ENCODE measurements at regions not wholly inside any gene's neighbourhood (a gene's known extent, or its start where the extent isn't known, plus 50 kb on each side); places are given as distances from the start of the nearest gene placed in this dataset.
A peak's percentile ranks its signal among the peaks of the same experiment; 100 is the strongest.

DNA sequence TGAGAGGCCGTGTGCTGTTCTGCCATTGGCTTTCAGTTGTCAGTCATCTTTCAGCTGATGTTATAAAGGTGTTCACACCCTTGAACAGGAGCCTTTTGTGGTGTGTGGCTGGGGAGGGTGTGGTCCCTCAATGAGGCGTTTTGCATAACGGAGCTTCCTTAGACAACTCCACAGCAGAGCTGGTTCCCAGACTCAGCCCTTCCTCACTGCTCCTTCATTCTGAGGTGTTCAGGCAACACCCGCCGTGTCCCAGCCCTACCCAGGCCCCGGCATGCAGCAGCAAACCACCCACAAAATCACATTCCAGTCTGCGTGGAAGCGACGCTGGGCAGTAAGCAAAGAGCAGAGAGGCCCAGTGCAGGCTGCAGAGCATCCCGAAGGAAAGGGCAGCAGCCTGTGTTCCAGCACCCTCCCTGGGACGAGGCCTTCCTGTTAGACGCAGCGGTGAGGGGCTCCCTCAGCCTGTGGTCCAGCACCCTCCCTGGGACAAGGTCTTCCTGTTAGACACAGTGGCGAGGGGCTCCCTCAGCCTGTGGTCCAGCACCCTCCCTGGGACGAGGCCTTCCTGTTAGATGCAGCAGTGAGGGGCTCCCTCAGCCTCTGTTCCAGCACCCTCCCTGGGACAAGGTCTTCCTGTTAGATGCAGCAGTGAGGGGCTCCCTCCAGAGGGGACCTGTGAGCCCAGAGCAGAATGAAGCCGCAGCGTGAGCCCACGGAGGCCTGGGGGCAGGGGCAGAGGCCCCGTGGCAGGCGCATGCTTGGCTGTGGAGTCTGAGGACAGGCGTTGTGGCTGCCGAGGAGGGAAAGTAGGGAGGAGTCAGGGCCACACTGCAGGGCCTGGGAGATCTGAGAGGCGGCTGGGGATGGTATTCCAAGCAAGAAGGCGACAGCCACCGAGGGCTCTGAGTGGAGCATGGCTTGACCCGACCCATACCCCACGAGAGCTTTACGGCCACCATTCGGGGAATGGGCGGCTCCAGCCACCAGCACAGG lies 201.8 kb upstream of the HDAC4 start:
- ChIA-PET POLR2A (interaction anchor here (1.1 kb wide), 1 partner anchor 21 kb away, joined by 3 read pairs; no protein-coding TSS in a partner anchor), CTCF (no interaction called here)
- H3K27ac Mint-ChIP-seq: peak overlapping the region; percentile 6 to 95 (median 83)
- peaks cover 31 to 32% (median 32%) of the 10 kb centered on the region in 3 donors for H3K4me1 Mint-ChIP-seq
- Histone ChIP-seq H3K36me3 (ENCODE audit: insufficient read depth, low read length) (no peaks in the 10 kb centered on the region), H3K27ac (ENCODE audit: low read depth, low read length) (no peak overlapping the region), H3K4me3 (ENCODE audit: low read length) (no peak overlapping the region), H3K9me3 (ENCODE audit: low read length) (no peaks in the 10 kb centered on the region), H3K4me1 (ENCODE audit: insufficient read depth, low read length) (peaks cover 20% of the 10 kb centered on the region), H3K27me3 (ENCODE audit: insufficient read depth, low read length, poor library complexity, severe bottlenecking) (no peaks in the 10 kb centered on the region)
- H3K36me3 Mint-ChIP-seq: no peaks in the 10 kb centered on the region
- H3K9me3 Mint-ChIP-seq: no peaks in the 10 kb centered on the region
- peak overlapping the region in 6 of 7 donors; percentile 42 to 76 (median 71) for H3K4me3 Mint-ChIP-seq
- peaks cover 3 to 16% of the 10 kb centered on the region in 2 donors for H3K27me3 Mint-ChIP-seq
- peak in 2 of 5 donors; percentile 52 to 66 for DNase-seq

DNA sequence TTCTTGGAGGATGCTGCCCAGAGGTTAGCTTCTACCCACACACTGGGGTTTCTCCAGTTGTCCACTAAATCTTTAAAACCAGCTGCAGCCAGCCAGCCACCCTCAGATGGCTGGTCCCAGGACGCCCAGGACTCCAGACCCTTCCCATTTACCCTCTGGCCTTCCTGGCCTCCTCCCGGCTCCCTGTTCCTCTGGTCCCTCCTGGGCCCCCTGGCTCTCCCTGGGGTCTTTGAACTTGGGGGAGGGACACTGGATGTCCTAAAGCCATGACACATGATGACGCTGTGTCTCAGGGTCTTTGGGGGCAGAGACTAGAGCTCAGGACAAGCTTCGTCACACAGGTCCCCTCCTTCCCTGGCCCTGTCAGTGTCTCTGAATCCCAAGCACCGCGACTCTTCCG lies 201.1 kb upstream of the HDAC4 start:
- peaks cover 30 to 32% (median 31%) of the 10 kb centered on the region in 3 donors for H3K4me1 Mint-ChIP-seq
- DNase-seq: no peak
- ChIA-PET CTCF (no interaction called here), POLR2A (interaction anchor here (1.1 kb wide), 1 partner anchor 21 kb away, joined by 3 read pairs; no protein-coding TSS in a partner anchor)
- no peaks in the 10 kb centered on the region for H3K36me3 ChIP-seq (ENCODE audit: insufficient read depth, low read length)
- no peaks in the 10 kb centered on the region for H3K36me3 Mint-ChIP-seq
- H3K27me3 Mint-ChIP-seq: peaks cover 2 to 11% of the 10 kb centered on the region in 2 donors
- no peaks in the 10 kb centered on the region for H3K9me3 Mint-ChIP-seq
- peak overlapping the region; percentile 6 to 95 (median 83) for H3K27ac Mint-ChIP-seq
- H3K4me3 Mint-ChIP-seq: peak overlapping the region in 6 of 7 donors; percentile 42 to 76 (median 71)
- H3K4me1 ChIP-seq (ENCODE audit: insufficient read depth, low read length): peaks cover 20% of the 10 kb centered on the region
- no peaks in the 10 kb centered on the region for H3K9me3 ChIP-seq (ENCODE audit: low read length)
- no peaks in the 10 kb centered on the region for H3K27me3 ChIP-seq (ENCODE audit: insufficient read depth, low read length, poor library complexity, severe bottlenecking)
- H3K27ac ChIP-seq (ENCODE audit: low read depth, low read length): no peak overlapping the region
- H3K4me3 ChIP-seq (ENCODE audit: low read length): no peak overlapping the region

DNA sequence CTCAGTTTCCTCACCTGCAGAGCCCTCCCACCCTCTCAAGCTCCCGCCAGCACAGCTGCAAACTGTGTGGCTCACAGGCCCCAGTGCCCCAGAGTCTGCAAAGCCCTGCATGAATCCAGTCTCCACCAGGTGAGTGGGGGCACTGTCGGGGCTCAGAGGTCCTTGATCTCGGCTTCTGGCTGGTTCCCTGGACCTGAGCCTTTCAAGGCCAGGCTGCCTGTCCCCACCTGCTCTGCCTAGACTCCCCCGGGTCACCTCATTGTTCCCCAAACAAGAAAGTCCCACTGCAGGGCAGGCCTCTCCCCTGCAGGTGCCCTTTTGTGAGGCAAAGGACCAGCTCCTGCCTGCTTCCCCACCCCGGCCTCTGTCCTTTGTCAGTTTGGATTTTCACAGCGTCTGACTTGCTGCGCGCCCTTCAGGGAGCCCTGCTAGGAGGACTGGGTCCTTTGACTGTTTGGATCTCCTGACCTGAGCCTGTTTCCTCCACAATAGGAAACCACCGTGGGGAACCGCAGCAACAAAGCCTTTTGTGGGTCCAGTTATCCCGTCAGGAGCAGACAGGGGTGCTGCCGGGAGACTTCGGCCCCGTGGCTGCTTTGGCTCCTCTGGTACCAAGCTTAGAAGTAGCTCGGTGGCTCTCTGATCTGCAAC lies 200.5 kb upstream of the HDAC4 start:
- H3K36me3 Mint-ChIP-seq: no peaks in the 10 kb centered on the region
- H3K27me3 Mint-ChIP-seq: peaks cover 1 to 6% of the 10 kb centered on the region in 2 donors
- H3K27ac ChIP-seq (ENCODE audit: low read depth, low read length): no peak overlapping the region
- H3K4me1 Mint-ChIP-seq: peaks cover 30 to 31% (median 31%) of the 10 kb centered on the region in 3 donors
- DNase-seq: no peak
- no peaks in the 10 kb centered on the region for H3K9me3 Mint-ChIP-seq
- peak overlapping the region in 2 of 7 donors; percentile 24 to 31 for H3K4me3 Mint-ChIP-seq
- H3K36me3 ChIP-seq (ENCODE audit: insufficient read depth, low read length): no peaks in the 10 kb centered on the region
- no peak overlapping the region for H3K4me3 ChIP-seq (ENCODE audit: low read length)
- no peaks in the 10 kb centered on the region for H3K9me3 ChIP-seq (ENCODE audit: low read length)
- CTCF ChIA-PET: no interaction called here
- POLR2A ChIA-PET: interaction anchor here (1.1 kb wide), 1 partner anchor 22 kb away, joined by 3 read pairs; no protein-coding TSS in a partner anchor
- no peaks in the 10 kb centered on the region for H3K27me3 ChIP-seq (ENCODE audit: insufficient read depth, low read length, poor library complexity, severe bottlenecking)
- peak overlapping the region in 3 of 8 donors; percentile 38 to 84 (median 52) for H3K27ac Mint-ChIP-seq
- peaks cover 20% of the 10 kb centered on the region for H3K4me1 ChIP-seq (ENCODE audit: insufficient read depth, low read length)

DNA sequence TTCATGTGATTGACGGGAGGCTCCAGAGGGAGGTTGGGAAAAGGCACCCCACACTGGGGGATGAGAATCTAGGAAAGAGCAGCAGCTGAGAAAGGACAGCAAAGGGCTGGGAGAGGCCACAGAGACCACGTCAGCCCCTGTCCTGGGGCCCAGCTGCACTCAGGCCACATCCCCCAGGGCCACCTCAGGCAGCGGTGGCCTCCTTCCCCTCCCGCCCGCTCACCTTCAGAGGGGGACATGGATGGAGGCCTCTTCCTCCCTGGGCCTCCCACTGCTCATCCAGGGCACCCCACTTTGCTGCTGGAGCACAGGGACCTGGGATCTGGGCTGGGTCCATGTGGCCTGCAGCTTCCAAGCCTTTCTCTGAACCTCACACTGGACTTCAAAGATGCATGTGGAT lies 199.8 kb upstream of the HDAC4 start:
- no peaks in the 10 kb centered on the region for H3K9me3 Mint-ChIP-seq
- H3K4me3 Mint-ChIP-seq: no peak overlapping the region
- H3K27me3 ChIP-seq (ENCODE audit: insufficient read depth, low read length, poor library complexity, severe bottlenecking): no peaks in the 10 kb centered on the region
- H3K36me3 Mint-ChIP-seq: no peaks in the 10 kb centered on the region
- no peak overlapping the region for H3K27ac ChIP-seq (ENCODE audit: low read depth, low read length)
- DNase-seq: no peak
- peaks cover under 1 to 1% of the 10 kb centered on the region in 2 donors for H3K27me3 Mint-ChIP-seq
- ChIA-PET CTCF (no interaction called here), POLR2A (no interaction called here)
- H3K36me3 ChIP-seq (ENCODE audit: insufficient read depth, low read length): no peaks in the 10 kb centered on the region
- H3K4me1 Mint-ChIP-seq: peaks cover 25 to 27% (median 26%) of the 10 kb centered on the region in 3 donors
- no peak overlapping the region for H3K4me3 ChIP-seq (ENCODE audit: low read length)
- H3K27ac Mint-ChIP-seq: peak overlapping the region in 1 of 8 donors; percentile 46
- no peaks in the 10 kb centered on the region for H3K9me3 ChIP-seq (ENCODE audit: low read length)
- peaks cover 20% of the 10 kb centered on the region for H3K4me1 ChIP-seq (ENCODE audit: insufficient read depth, low read length)

DNA sequence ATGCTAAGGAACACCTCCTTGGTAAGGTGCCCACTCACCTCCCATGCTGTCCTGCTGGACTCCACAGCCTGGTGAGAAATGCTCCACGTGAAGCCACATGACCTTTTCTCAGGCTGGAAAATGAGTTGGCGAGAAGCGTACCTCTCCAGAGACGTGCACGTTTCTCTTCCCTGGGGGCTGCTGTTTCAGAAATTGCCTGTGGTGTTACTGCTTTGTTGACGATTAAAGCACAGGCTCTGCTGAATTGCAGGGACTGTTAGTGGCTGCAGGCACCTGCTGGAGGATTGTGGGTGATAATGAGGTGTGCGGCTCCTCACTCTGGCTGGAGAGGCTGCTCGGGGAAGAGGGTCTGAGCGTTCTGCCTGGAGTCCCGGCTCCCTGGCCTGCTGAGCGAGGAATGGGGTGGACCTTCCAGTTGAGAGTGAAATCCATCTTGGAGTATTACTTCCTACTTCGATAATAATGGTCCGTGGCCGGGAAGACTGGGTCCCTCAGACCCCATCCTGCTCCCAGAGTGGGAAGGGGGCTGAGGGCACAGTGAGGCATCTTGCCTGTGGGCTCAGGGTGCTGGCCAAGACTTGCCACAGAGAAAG lies 199.3 kb upstream of the HDAC4 start:
- ChIA-PET POLR2A (no interaction called here), CTCF (no interaction called here)
- Mint-ChIP-seq H3K4me1 (peaks cover 23 to 25% (median 25%) of the 10 kb centered on the region in 3 donors), H3K27ac (peak overlapping the region in 1 of 8 donors; percentile 6), H3K4me3 (no peak overlapping the region), H3K27me3 (peaks cover 0 to 1% of the 10 kb centered on the region in 2 donors), H3K9me3 (no peaks in the 10 kb centered on the region), H3K36me3 (no peaks in the 10 kb centered on the region)
- H3K27ac ChIP-seq (ENCODE audit: low read depth, low read length): no peak overlapping the region
- peaks cover 20% of the 10 kb centered on the region for H3K4me1 ChIP-seq (ENCODE audit: insufficient read depth, low read length)
- H3K9me3 ChIP-seq (ENCODE audit: low read length): no peaks in the 10 kb centered on the region
- no peaks in the 10 kb centered on the region for H3K27me3 ChIP-seq (ENCODE audit: insufficient read depth, low read length, poor library complexity, severe bottlenecking)
- DNase-seq: no peak
- H3K36me3 ChIP-seq (ENCODE audit: insufficient read depth, low read length): no peaks in the 10 kb centered on the region
- H3K4me3 ChIP-seq (ENCODE audit: low read length): no peak overlapping the region

- ChIA-PET CTCF (no interaction called here), POLR2A (no interaction called here)
- Mint-ChIP-seq H3K27me3 (peaks cover 0 to 1% of the 10 kb centered on the region in 2 donors), H3K27ac (peak overlapping the region in 2 of 8 donors; percentile 54 to 63), H3K4me1 (peaks cover 23 to 25% (median 25%) of the 10 kb centered on the region in 3 donors), H3K9me3 (no peaks in the 10 kb centered on the region), H3K36me3 (no peaks in the 10 kb centered on the region), H3K4me3 (no peak overlapping the region)
- Histone ChIP-seq H3K36me3 (ENCODE audit: insufficient read depth, low read length) (no peaks in the 10 kb centered on the region), H3K27ac (ENCODE audit: low read depth, low read length) (no peak overlapping the region), H3K9me3 (ENCODE audit: low read length) (no peaks in the 10 kb centered on the region), H3K27me3 (ENCODE audit: insufficient read depth, low read length, poor library complexity, severe bottlenecking) (no peaks in the 10 kb centered on the region), H3K4me3 (ENCODE audit: low read length) (no peak overlapping the region), H3K4me1 (ENCODE audit: insufficient read depth, low read length) (peaks cover 20% of the 10 kb centered on the region)
- no peak for DNase-seq
These were observed 198.5 kb upstream of the HDAC4 start for GRCh38 chr2:239599299-239599698.

GRCh38 chr2:239598732-239599090 lies 197.9 kb upstream of the HDAC4 start:
- no peaks in the 10 kb centered on the region for H3K9me3 Mint-ChIP-seq
- peaks cover 0 to 1% of the 10 kb centered on the region in 2 donors for H3K27me3 Mint-ChIP-seq
- no peak overlapping the region for H3K4me3 Mint-ChIP-seq
- CTCF ChIA-PET: no interaction called here
- H3K27ac Mint-ChIP-seq: no peak overlapping the region
- POLR2A ChIA-PET: no interaction called here
- H3K4me1 Mint-ChIP-seq: peaks cover 23 to 24% (median 24%) of the 10 kb centered on the region in 3 donors
- Histone ChIP-seq H3K27ac (ENCODE audit: low read depth, low read length) (no peak overlapping the region), H3K9me3 (ENCODE audit: low read length) (no peaks in the 10 kb centered on the region), H3K27me3 (ENCODE audit: insufficient read depth, low read length, poor library complexity, severe bottlenecking) (no peaks in the 10 kb centered on the region), H3K4me3 (ENCODE audit: low read length) (no peak overlapping the region), H3K36me3 (ENCODE audit: insufficient read depth, low read length) (no peaks in the 10 kb centered on the region), H3K4me1 (ENCODE audit: insufficient read depth, low read length) (peaks cover 20% of the 10 kb centered on the region)
- no peak for DNase-seq
- H3K36me3 Mint-ChIP-seq: no peaks in the 10 kb centered on the region

Data from CD8-positive, alpha-beta memory T cell (primary cell).